Gastroesophageal sphincter (tissue), 4 donors: ENCODE measurements at regions not wholly inside any gene's neighbourhood (a gene's known extent, or its start where the extent isn't known, plus 50 kb on each side); places are given as distances from the start of the nearest gene placed in this dataset.

ENCODE experiments used
- ATAC-seq: fragments of 150-250 bp; one replicate; pipeline ENCODE4 v1.9.1; 2016; ENCODE audit warnings: mild to moderate bottlenecking, moderate library complexity
- H3K27ac ChIP-seq, 4 donors: fragments of 200-600 bp; sonication (generic) in 3 of 4; 1 replicate in 3 of 4; 2 replicates in 1 of 4; pipeline ENCODE4 v1.5.1; 2016 to 2019
- H3K27me3 ChIP-seq: fragments of 200-600 bp; sonication (generic); one replicate; pipeline ENCODE4 v1.5.1; 2019
- H3K36me3 ChIP-seq, 2 donors: fragments of 200-600 bp; sonication (generic); one replicate each; pipeline ENCODE4 v1.5.1; 2019; ENCODE audit warnings: control low read depth in 1 of 2
- H3K4me1 ChIP-seq, 3 donors: fragments of 200-600 bp; sonication (generic); 1 replicate in 2 of 3; 2 replicates in 1 of 3; pipeline ENCODE4 v1.5.1; 2016 to 2019; ENCODE audit warnings: control low read depth in 2 of 3
- H3K4me3 ChIP-seq, 2 donors: fragments of 200-600 bp; sonication (generic); one replicate each; pipeline ENCODE4 v1.5.1; 2019; ENCODE audit warnings: mild to moderate bottlenecking in 1 of 2, moderate library complexity in 1 of 2
- H3K9me3 ChIP-seq, 3 donors: fragments of 200-600 bp; sonication (generic); one replicate each; pipeline ENCODE4 v1.5.1; 2017 to 2019; ENCODE audit warnings: control low read depth in 2 of 3
- EP300 ChIP-seq: sonication (generic); formaldehyde crosslinking; IDR thresholded peaks from one replicate; pipeline ENCODE4 v1.6.1; 2017; ENCODE audit warnings: antibody characterized with exemption, mild to moderate bottlenecking
- POLR2A ChIP-seq, 2 donors: fragments of 450-650 bp; IDR thresholded peaks; one replicate each; pipeline ENCODE4 v1.6.1; 2017; ENCODE audit warnings: antibody characterized with exemption in 2 of 2, mild to moderate bottlenecking in 2 of 2, moderate library complexity in 1 of 2
- POLR2AphosphoS5 ChIP-seq: sonication (generic); formaldehyde crosslinking; IDR thresholded peaks from one replicate; pipeline ENCODE4 v1.6.1; 2017; ENCODE audit warnings: antibody characterized with exemption
- WGBS, 2 donors: methylation state at CpG; one replicate each; pipeline ENCODE4 v1.1.5; 2018; ENCODE audit warnings: low coverage in 1 of 2; 5-methylcytosine and 5-hydroxymethylcytosine counted together
- TF ChIP-seq, protein P1 (sequence below), 4 experiments: fragments of 200-600 bp in 2 of 4; fragments of 450-650 bp in 2 of 4; sonication (generic) in 1 of 4; IDR thresholded peaks; one replicate each; pipeline ENCODE4 v1.5.1; 2017 to 2019; ENCODE audit warnings: antibody characterized with exemption in 4 of 4, mild to moderate bottlenecking in 2 of 4, moderate library complexity in 2 of 4

GRCh38 chr12:27896419-27896990 is 76.0 kb downstream of the PTHLH start:
- Histone ChIP-seq H3K4me3 (no peak overlapping the region), H3K4me1 (no peaks in the 10 kb centered on the region), H3K36me3 (no peaks in the 10 kb centered on the region), H3K27me3 (no peaks in the 10 kb centered on the region), H3K27ac (no peak overlapping the region), H3K9me3 (no peaks in the 10 kb centered on the region)
- TF ChIP-seq POLR2A (IDR thresholded peaks at IDR 0.05) (no peak), EP300 (no peak), POLR2AphosphoS5 (no peak)
- TF ChIP-seq, protein P1, sequence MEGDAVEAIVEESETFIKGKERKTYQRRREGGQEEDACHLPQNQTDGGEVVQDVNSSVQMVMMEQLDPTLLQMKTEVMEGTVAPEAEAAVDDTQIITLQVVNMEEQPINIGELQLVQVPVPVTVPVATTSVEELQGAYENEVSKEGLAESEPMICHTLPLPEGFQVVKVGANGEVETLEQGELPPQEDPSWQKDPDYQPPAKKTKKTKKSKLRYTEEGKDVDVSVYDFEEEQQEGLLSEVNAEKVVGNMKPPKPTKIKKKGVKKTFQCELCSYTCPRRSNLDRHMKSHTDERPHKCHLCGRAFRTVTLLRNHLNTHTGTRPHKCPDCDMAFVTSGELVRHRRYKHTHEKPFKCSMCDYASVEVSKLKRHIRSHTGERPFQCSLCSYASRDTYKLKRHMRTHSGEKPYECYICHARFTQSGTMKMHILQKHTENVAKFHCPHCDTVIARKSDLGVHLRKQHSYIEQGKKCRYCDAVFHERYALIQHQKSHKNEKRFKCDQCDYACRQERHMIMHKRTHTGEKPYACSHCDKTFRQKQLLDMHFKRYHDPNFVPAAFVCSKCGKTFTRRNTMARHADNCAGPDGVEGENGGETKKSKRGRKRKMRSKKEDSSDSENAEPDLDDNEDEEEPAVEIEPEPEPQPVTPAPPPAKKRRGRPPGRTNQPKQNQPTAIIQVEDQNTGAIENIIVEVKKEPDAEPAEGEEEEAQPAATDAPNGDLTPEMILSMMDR (IDR thresholded peaks at IDR 0.05) = no peak
- 81 to 92% methylated on average over 3 of the region's 3 CpGs for WGBS, 2 donors
- no peak for ATAC-seq

DNA sequence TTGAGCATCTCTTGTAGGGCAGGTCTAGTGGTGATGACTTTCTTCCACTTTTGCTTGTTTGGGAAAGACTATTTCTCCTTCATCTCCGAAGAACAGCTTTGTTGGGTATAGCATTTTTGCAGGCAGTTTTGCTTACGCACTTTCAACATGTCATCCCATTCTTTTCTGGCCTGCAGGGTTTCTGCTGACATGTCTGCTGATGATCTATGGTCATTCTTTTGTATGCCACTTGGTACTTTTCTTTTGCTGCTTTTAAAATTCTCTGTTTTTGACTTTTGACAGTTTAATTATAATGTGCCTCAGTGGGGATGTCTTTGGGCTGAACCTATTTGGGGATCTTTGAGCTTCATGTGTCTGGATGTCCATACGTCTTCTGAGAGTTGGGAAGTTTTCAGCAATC is 78.2 kb downstream of the PTHLH start:
- TF ChIP-seq POLR2AphosphoS5 = no peak
- TF ChIP-seq, protein P1 (IDR thresholded peaks at IDR 0.05) = no peak
- no peak for TF ChIP-seq POLR2A (IDR thresholded peaks at IDR 0.05)
- no peak for TF ChIP-seq EP300
- Histone ChIP-seq H3K27me3 (no peaks in the 10 kb centered on the region), H3K4me1 (no peaks in the 10 kb centered on the region), H3K27ac (no peak overlapping the region), H3K4me3 (no peak overlapping the region), H3K36me3 (no peaks in the 10 kb centered on the region), H3K9me3 (no peaks in the 10 kb centered on the region)
- 44 to 94% methylated on average over 2 to 3 of the region's 3 CpGs for WGBS, 2 donors
- no peak for ATAC-seq

- H3K36me3 ChIP-seq = no peaks in the 10 kb centered on the region
- TF ChIP-seq, protein P1 (IDR thresholded peaks at IDR 0.05) = no peak
- TF ChIP-seq POLR2AphosphoS5 = no peak
- TF ChIP-seq EP300 = no peak
- TF ChIP-seq POLR2A (IDR thresholded peaks at IDR 0.05) = no peak
- peaks cover 0 to 19% (median 0%) of the 10 kb centered on the region in 3 donors for H3K9me3 ChIP-seq
- no peaks in the 10 kb centered on the region for H3K4me1 ChIP-seq
- no peak overlapping the region for H3K27ac ChIP-seq
- no peak for ATAC-seq
- H3K27me3 ChIP-seq = no peaks in the 10 kb centered on the region
- no peak overlapping the region for H3K4me3 ChIP-seq
Observed at GRCh38 chr12:27879708-27880107, 92.8 kb downstream of the PTHLH start.

DNA sequence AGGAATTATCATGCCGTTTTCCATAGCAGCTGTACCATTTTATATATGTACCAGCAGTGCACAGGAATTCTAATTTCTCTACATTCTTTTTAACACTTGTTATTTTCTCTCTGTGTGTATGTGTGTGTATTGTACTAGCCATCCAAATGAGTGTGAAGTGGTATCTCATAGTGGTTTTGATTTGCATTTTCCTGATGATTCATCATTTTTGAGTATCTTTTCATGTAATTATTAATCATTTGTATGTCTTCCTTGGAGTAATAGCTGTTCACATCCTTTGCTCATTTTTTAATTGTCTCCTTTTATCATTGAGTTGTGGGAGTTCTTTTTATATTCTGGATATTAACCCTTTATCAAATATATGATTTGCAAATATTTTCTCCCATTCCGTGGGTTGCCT is 95.6 kb upstream of the MANSC4 start:
- TF ChIP-seq POLR2AphosphoS5 (no peak), EP300 (no peak), POLR2A (IDR thresholded peaks at IDR 0.05) (no peak)
- TF ChIP-seq, protein P1 (IDR thresholded peaks at IDR 0.05) = no peak
- 0 to 49% methylated on average over 2 of the region's 2 CpGs for WGBS, 2 donors

DNA sequence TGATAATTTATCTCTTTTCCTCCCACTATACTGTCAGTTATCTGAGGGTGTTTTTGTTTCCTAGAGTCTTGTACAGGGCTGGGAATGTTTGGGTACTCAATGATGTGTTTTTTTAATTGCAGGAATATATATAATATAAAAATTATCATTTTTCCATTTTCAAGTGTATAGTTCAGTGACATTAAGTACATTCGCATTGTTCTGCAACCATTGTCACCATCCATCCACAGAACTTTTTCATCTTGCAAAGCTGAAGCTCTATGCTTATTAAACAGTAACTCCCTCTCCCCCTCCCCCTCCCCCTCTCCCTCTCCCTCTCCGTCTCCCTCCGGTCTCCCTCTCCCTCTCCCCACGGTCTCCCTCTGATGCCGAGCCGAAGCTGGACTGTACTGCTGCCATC is 93.0 kb upstream of the MANSC4 start:
- Histone ChIP-seq H3K9me3 (no peaks in the 10 kb centered on the region), H3K36me3 (no peaks in the 10 kb centered on the region), H3K27ac (no peak overlapping the region), H3K4me3 (no peak overlapping the region), H3K4me1 (no peaks in the 10 kb centered on the region), H3K27me3 (no peaks in the 10 kb centered on the region)
- WGBS, 2 donors = 92% methylated on average over 6 of the region's 6 CpGs; no CpG with 5 or more reads in 1 of the 2 donors
- ATAC-seq = no peak
- TF ChIP-seq EP300 (no peak), POLR2AphosphoS5 (no peak), POLR2A (IDR thresholded peaks at IDR 0.05) (no peak)
- TF ChIP-seq, protein P1 (IDR thresholded peaks at IDR 0.05) = no peak

More for the DNA sequence above, 95.6 kb upstream of the MANSC4 start:
- Histone ChIP-seq H3K4me1 (no peaks in the 10 kb centered on the region), H3K27me3 (no peaks in the 10 kb centered on the region), H3K4me3 (no peak overlapping the region), H3K36me3 (no peaks in the 10 kb centered on the region), H3K9me3 (no peaks in the 10 kb centered on the region), H3K27ac (no peak overlapping the region)
- ATAC-seq = no peak
